ENCODE measurements at regions not wholly inside any gene's neighbourhood (a gene's known extent, or its start where the extent isn't known, plus 50 kb on each side); places are given as distances from the start of the nearest gene placed in this dataset.

DNA sequence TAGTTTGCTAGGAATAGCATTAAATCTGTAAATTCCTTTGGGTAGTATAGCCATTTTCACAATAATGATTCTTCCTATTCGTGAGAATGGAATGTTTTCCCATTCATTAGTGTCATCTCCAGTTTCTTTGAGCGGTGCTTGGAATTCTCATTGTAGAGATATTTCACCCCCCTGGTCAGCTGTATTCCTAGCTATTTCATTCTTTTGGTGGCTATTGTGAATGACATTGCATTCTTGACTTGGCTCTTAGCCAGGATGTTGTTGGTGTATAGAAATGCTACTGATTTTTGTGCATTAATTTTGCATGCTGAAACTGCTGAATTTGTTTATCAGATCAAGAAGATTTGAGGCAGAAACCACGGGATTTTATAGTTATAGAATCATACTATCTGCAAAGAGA lies 690.5 kb upstream of the ALCAM start:
- ATAC-seq (no peak), DNase-seq (ENCODE audit: low read depth, low spot score) (no peak)
- H3K4me1 ChIP-seq (ENCODE audit: control insufficient read depth, insufficient read depth, low read length) = no peaks in the 10 kb centered on the region
- intact Hi-C loops (cut with micrococcal nuclease; ENCODE audit: unreplicated experiment) (no loop called here), in situ Hi-C loops (cut with HindIII; ENCODE audit: low pct_unique_long_range_greater_than_20kb, low sequenced_read_pairs) (no loop called here)
- TF ChIP-seq POLR2AphosphoS5 (IDR thresholded peaks at IDR 0.05; ENCODE audit: low read depth, low read length) (no peak), TCF7L2 (IDR thresholded peaks at IDR 0.05; ENCODE audit: low read depth, low read length) (no peak)
- TF ChIP-seq, protein P1, sequence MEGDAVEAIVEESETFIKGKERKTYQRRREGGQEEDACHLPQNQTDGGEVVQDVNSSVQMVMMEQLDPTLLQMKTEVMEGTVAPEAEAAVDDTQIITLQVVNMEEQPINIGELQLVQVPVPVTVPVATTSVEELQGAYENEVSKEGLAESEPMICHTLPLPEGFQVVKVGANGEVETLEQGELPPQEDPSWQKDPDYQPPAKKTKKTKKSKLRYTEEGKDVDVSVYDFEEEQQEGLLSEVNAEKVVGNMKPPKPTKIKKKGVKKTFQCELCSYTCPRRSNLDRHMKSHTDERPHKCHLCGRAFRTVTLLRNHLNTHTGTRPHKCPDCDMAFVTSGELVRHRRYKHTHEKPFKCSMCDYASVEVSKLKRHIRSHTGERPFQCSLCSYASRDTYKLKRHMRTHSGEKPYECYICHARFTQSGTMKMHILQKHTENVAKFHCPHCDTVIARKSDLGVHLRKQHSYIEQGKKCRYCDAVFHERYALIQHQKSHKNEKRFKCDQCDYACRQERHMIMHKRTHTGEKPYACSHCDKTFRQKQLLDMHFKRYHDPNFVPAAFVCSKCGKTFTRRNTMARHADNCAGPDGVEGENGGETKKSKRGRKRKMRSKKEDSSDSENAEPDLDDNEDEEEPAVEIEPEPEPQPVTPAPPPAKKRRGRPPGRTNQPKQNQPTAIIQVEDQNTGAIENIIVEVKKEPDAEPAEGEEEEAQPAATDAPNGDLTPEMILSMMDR (IDR thresholded peaks at IDR 0.05) = no peak
- POLR2A ChIA-PET = no interaction called here
- H3K27ac ChIP-seq (ENCODE audit: low read length) = no peak overlapping the region
- no peaks in the 10 kb centered on the region; the same call in 1 of the 2 replicates for H3K9me3 ChIP-seq (ENCODE audit: control insufficient read depth, insufficient read depth, low read depth, low read length)
- no peaks in the 10 kb centered on the region for H3K27me3 ChIP-seq (ENCODE audit: control insufficient read depth, insufficient read depth, low read length)
- no TSS peak for BruUV-seq (replicated peaks)
- no peak overlapping the region for H3K4me3 ChIP-seq (ENCODE audit: low read depth in 2 of 2, low read length in 2 of 2)
- CTCF ChIA-PET = no interaction called here
- no peaks in the 10 kb centered on the region for H3K36me3 ChIP-seq (ENCODE audit: control insufficient read depth, insufficient read depth, low read length)

DNA sequence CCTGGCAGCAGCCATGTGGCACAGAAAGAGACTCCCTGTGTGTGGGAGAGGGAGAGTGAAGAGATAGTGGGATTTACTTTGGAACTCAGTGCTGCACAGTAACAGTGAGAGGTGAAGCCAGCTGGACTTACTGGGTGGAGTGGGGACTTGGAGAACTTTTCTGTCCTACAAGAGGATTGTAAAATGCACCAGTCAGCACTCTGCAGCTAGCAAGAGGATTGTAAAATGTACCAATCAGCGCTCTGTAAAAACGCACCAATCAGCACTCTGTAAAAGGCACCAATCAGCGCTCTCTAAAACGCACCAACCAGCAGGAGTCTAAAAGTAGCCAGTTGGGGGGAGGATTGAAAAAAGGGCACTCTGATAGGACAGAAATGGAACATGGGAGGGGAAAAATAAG lies 688.8 kb upstream of the ALCAM start:
- ChIA-PET CTCF (no interaction called here), POLR2A (no interaction called here)
- no peak overlapping the region for H3K4me3 ChIP-seq (ENCODE audit: low read depth in 2 of 2, low read length in 2 of 2)
- DNase-seq (ENCODE audit: low read depth, low spot score) (no peak), ATAC-seq (no peak)
- H3K9me3 ChIP-seq (ENCODE audit: control insufficient read depth, insufficient read depth, low read depth, low read length) = no peaks in the 10 kb centered on the region; the same call in 1 of the 2 replicates
- in situ Hi-C loops (cut with HindIII; ENCODE audit: low pct_unique_long_range_greater_than_20kb, low sequenced_read_pairs) = no loop called here
- BruUV-seq (replicated peaks) = no TSS peak
- no peak for TF ChIP-seq SIN3A (IDR thresholded peaks at IDR 0.05; ENCODE audit: borderline replicate concordance, insufficient read depth, low read depth, low read length)
- TF ChIP-seq, protein P1 (IDR thresholded peaks at IDR 0.05) = no peak
- TF ChIP-seq, protein P2, sequence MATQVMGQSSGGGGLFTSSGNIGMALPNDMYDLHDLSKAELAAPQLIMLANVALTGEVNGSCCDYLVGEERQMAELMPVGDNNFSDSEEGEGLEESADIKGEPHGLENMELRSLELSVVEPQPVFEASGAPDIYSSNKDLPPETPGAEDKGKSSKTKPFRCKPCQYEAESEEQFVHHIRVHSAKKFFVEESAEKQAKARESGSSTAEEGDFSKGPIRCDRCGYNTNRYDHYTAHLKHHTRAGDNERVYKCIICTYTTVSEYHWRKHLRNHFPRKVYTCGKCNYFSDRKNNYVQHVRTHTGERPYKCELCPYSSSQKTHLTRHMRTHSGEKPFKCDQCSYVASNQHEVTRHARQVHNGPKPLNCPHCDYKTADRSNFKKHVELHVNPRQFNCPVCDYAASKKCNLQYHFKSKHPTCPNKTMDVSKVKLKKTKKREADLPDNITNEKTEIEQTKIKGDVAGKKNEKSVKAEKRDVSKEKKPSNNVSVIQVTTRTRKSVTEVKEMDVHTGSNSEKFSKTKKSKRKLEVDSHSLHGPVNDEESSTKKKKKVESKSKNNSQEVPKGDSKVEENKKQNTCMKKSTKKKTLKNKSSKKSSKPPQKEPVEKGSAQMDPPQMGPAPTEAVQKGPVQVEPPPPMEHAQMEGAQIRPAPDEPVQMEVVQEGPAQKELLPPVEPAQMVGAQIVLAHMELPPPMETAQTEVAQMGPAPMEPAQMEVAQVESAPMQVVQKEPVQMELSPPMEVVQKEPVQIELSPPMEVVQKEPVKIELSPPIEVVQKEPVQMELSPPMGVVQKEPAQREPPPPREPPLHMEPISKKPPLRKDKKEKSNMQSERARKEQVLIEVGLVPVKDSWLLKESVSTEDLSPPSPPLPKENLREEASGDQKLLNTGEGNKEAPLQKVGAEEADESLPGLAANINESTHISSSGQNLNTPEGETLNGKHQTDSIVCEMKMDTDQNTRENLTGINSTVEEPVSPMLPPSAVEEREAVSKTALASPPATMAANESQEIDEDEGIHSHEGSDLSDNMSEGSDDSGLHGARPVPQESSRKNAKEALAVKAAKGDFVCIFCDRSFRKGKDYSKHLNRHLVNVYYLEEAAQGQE (IDR thresholded peaks at IDR 0.05; ENCODE audit: insufficient read depth in 1 of 2, low read depth in 2 of 2, low read length in 1 of 2) = no peak
- no peak for TF ChIP-seq POLR2AphosphoS5 (IDR thresholded peaks at IDR 0.05; ENCODE audit: low read depth, low read length)
- H3K27me3 ChIP-seq (ENCODE audit: control insufficient read depth, insufficient read depth, low read length) = no peaks in the 10 kb centered on the region
- no peaks in the 10 kb centered on the region for H3K36me3 ChIP-seq (ENCODE audit: control insufficient read depth, insufficient read depth, low read length)
- intact Hi-C loops (cut with micrococcal nuclease; ENCODE audit: unreplicated experiment) = no loop called here
- H3K27ac ChIP-seq (ENCODE audit: low read length) = no peak overlapping the region
- no peaks in the 10 kb centered on the region for H3K4me1 ChIP-seq (ENCODE audit: control insufficient read depth, insufficient read depth, low read length)

DNA sequence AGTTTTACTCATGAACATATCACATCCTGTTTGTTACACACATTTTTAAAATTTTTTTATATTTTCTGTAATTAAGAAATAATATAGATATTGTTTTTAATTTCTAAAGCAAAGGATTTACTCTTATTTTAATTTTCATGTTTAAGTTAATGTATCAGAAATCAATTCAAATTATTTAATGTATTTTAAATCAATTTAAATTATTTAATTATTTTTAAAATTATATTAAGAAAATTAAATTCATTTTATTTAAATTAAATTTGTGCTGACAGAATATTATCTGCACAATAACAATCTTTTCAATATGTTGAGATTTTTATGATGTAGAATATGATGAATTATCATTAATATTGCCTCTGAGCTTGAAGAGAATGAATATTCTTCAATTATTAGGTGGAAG lies 681.2 kb upstream of the ALCAM start:
- no peak overlapping the region for H3K4me3 ChIP-seq (ENCODE audit: low read depth in 2 of 2, low read length in 2 of 2)
- DNase-seq (ENCODE audit: low read depth, low spot score) (no peak), ATAC-seq (no peak)
- CTCF ChIA-PET = no interaction called here
- no peaks in the 10 kb centered on the region for H3K9me3 ChIP-seq (ENCODE audit: control insufficient read depth, insufficient read depth, low read depth, low read length)
- TF ChIP-seq, protein P1 (IDR thresholded peaks at IDR 0.05) = no peak
- TF ChIP-seq, protein P2 (IDR thresholded peaks at IDR 0.05; ENCODE audit: insufficient read depth in 1 of 2, low read depth in 2 of 2, low read length in 1 of 2) = no peak
- TF ChIP-seq TCF7L2 (IDR thresholded peaks at IDR 0.05; ENCODE audit: low read depth, low read length) (no peak), POLR2AphosphoS5 (IDR thresholded peaks at IDR 0.05; ENCODE audit: low read depth, low read length) (no peak), SIN3A (IDR thresholded peaks at IDR 0.05; ENCODE audit: borderline replicate concordance, insufficient read depth, low read depth, low read length) (no peak)
- no peaks in the 10 kb centered on the region for H3K27me3 ChIP-seq (ENCODE audit: control insufficient read depth, insufficient read depth, low read length)
- BruUV-seq (replicated peaks) = no TSS peak
- no peak overlapping the region for H3K27ac ChIP-seq (ENCODE audit: low read length)
- POLR2A ChIA-PET = no interaction called here
- H3K36me3 ChIP-seq (ENCODE audit: control insufficient read depth, insufficient read depth, low read length) = no peaks in the 10 kb centered on the region
- intact Hi-C loops (cut with micrococcal nuclease; ENCODE audit: unreplicated experiment) (no loop called here), in situ Hi-C loops (cut with HindIII; ENCODE audit: low pct_unique_long_range_greater_than_20kb, low sequenced_read_pairs) (no loop called here)
- H3K4me1 ChIP-seq (ENCODE audit: control insufficient read depth, insufficient read depth, low read length) = no peaks in the 10 kb centered on the region
